ENCODE measurements at regions not wholly inside any gene's neighbourhood (a gene's known extent, or its start where the extent isn't known, plus 50 kb on each side); places are given as distances from the start of the nearest gene placed in this dataset.

- DNase-seq (ENCODE audit: low spot score) = no peak
- Histone ChIP-seq H4K20me1 (ENCODE audit: insufficient read depth, low read length) (no peaks in the 10 kb centered on the region), H3K27ac (ENCODE audit: low read depth, low read length, poor library complexity, severe bottlenecking) (no peak overlapping the region), H3K4me3 (ENCODE audit: low read depth, low read length, poor library complexity, severe bottlenecking) (no peak overlapping the region), H3K4me1 (ENCODE audit: insufficient read depth, low read length, poor library complexity, severe bottlenecking) (no peaks in the 10 kb centered on the region), H3K9me3 (ENCODE audit: low read length) (no peaks in the 10 kb centered on the region), H3K79me2 (ENCODE audit: insufficient read depth, low read depth, low read length) (no peaks in the 10 kb centered on the region), H3K36me3 (ENCODE audit: insufficient read depth, low read length) (no peaks in the 10 kb centered on the region), H2AFZ (ENCODE audit: low read length) (no peak overlapping the region), H3K9me2 (ENCODE audit: insufficient read depth, low read length) (no peaks in the 10 kb centered on the region), H3K4me2 (ENCODE audit: low read length) (no peak overlapping the region)
- CTCF ChIA-PET (ENCODE audit: unreplicated experiment) = no interaction called here
- POLR2A ChIA-PET = no interaction called here
- BruUV-seq (replicated peaks) = no TSS peak
- intact Hi-C loops (cut with micrococcal nuclease; ENCODE audit: unreplicated experiment) = no loop called here
- no peak for TF ChIP-seq EZH2phosphoT487 (IDR thresholded peaks at IDR 0.05; ENCODE audit: borderline replicate concordance, low read depth, low read length)
- no peak for TF ChIP-seq CTCF (conservative IDR thresholded peaks at IDR 0.05; ENCODE audit: low read length)
Observed at GRCh38 chr7:46256870-46257661, 336.0 kb upstream of the IGFBP3 start.

- no peak overlapping the region for H3K4me2 ChIP-seq (ENCODE audit: low read length)
- H3K36me3 ChIP-seq (ENCODE audit: insufficient read depth, low read length) = no peaks in the 10 kb centered on the region
- no peak overlapping the region for H3K27ac ChIP-seq (ENCODE audit: low read depth, low read length, poor library complexity, severe bottlenecking)
- BruUV-seq (replicated peaks) = no TSS peak
- no peak overlapping the region for H2AFZ ChIP-seq (ENCODE audit: low read length)
- POLR2A ChIA-PET = no interaction called here
- H3K4me3 ChIP-seq (ENCODE audit: low read depth, low read length, poor library complexity, severe bottlenecking) = no peak overlapping the region
- no peaks in the 10 kb centered on the region for H4K20me1 ChIP-seq (ENCODE audit: insufficient read depth, low read length)
- TF ChIP-seq EZH2phosphoT487 (IDR thresholded peaks at IDR 0.05; ENCODE audit: borderline replicate concordance, low read depth, low read length) = no peak
- no peak for TF ChIP-seq CTCF (conservative IDR thresholded peaks at IDR 0.05; ENCODE audit: low read length)
- intact Hi-C loops (cut with micrococcal nuclease; ENCODE audit: unreplicated experiment) = no loop called here
- no peaks in the 10 kb centered on the region for H3K4me1 ChIP-seq (ENCODE audit: insufficient read depth, low read length, poor library complexity, severe bottlenecking)
- H3K9me2 ChIP-seq (ENCODE audit: insufficient read depth, low read length) = no peaks in the 10 kb centered on the region
- CTCF ChIA-PET (ENCODE audit: unreplicated experiment) = no interaction called here
- no peak for DNase-seq (ENCODE audit: low spot score)
- H3K9me3 ChIP-seq (ENCODE audit: low read length) = no peaks in the 10 kb centered on the region
- no peaks in the 10 kb centered on the region for H3K79me2 ChIP-seq (ENCODE audit: insufficient read depth, low read depth, low read length)
Observed at GRCh38 chr7:46253520-46253919, 332.4 kb upstream of the IGFBP3 start.

GRCh38 chr7:46247664-46248063, 326.6 kb upstream of the IGFBP3 start:
- intact Hi-C loops (cut with micrococcal nuclease; ENCODE audit: unreplicated experiment) = no loop called here
- POLR2A ChIA-PET = no interaction called here
- TF ChIP-seq EZH2phosphoT487 (IDR thresholded peaks at IDR 0.05; ENCODE audit: borderline replicate concordance, low read depth, low read length) (no peak), CTCF (conservative IDR thresholded peaks at IDR 0.05; ENCODE audit: low read length) (no peak)
- H3K4me2 ChIP-seq (ENCODE audit: low read length) = no peak overlapping the region
- no peak for DNase-seq (ENCODE audit: low spot score)
- no peaks in the 10 kb centered on the region for H3K4me1 ChIP-seq (ENCODE audit: insufficient read depth, low read length, poor library complexity, severe bottlenecking)
- no peak overlapping the region for H2AFZ ChIP-seq (ENCODE audit: low read length)
- BruUV-seq (replicated peaks) = no TSS peak
- no peaks in the 10 kb centered on the region for H4K20me1 ChIP-seq (ENCODE audit: insufficient read depth, low read length)
- CTCF ChIA-PET (ENCODE audit: unreplicated experiment) = no interaction called here
- no peaks in the 10 kb centered on the region for H3K79me2 ChIP-seq (ENCODE audit: insufficient read depth, low read depth, low read length)
- H3K27ac ChIP-seq (ENCODE audit: low read depth, low read length, poor library complexity, severe bottlenecking) = no peak overlapping the region
- H3K9me3 ChIP-seq (ENCODE audit: low read length) = no peaks in the 10 kb centered on the region
- H3K9me2 ChIP-seq (ENCODE audit: insufficient read depth, low read length) = no peaks in the 10 kb centered on the region
- H3K36me3 ChIP-seq (ENCODE audit: insufficient read depth, low read length) = no peaks in the 10 kb centered on the region
- H3K4me3 ChIP-seq (ENCODE audit: low read depth, low read length, poor library complexity, severe bottlenecking) = no peak overlapping the region
